Endothelial cell of umbilical vein (primary cell): ENCODE measurements at regions not wholly inside any gene's neighbourhood (a gene's known extent, or its start where the extent isn't known, plus 50 kb on each side); places are given as distances from the start of the nearest gene placed in this dataset.

Experiments
- BruUV-seq: library from RNA; stranded (reverse); fragments of 400-500 nt; replicated peaks from 2 replicates; lab custom pipeline; 2021; lab: Mats Ljungman, UMichigan
- CTCF ChIA-PET: fragments of 300-600, 350-600 bp; sonication (Branson Sonifier 250); formaldehyde crosslinking; loops from one replicate; lab custom pipeline; 2021; ENCODE audit warnings: antibody characterized with exemption, inconsistent platforms; lab: Charles Lee
- POLR2A ChIA-PET: fragments of 300-600, 350-600 bp; sonication (Branson Sonifier 250); formaldehyde crosslinking; loops from one replicate; lab custom pipeline; 2021; ENCODE audit warnings: antibody characterized with exemption, inconsistent platforms; lab: Charles Lee
- DNase-seq: peaks from one replicate; pipeline ENCODE4 v3.0.0-alpha.2; 2011; ENCODE audit warnings: low read depth, low spot score
- FAIRE-seq: peaks from 2 replicates; lab custom pipeline; 2011; peaks lifted over from hg19 to GRCh38; lab: Jason Lieb, UNC
- H2AFZ ChIP-seq: 2 replicates; pipeline ENCODE4 v1.6.0; 2012; ENCODE audit warnings: low read depth, low read length, control low read depth, inconsistent platforms
- H3K27ac ChIP-seq: 2 replicates; pipeline ENCODE4 v1.5.1; 2011; ENCODE audit warnings: low read depth, mild to moderate bottlenecking, control low read depth, low read length, moderate library complexity; ENCODE audit not compliant: insufficient read depth
- H3K27me3 ChIP-seq, 2 experiments: 2 replicates each; pipeline versions ENCODE4 v1.6.0 to v1.6.1; 2011; ENCODE audit warnings: low read length in 2 of 2, mixed read lengths in 1 of 2; ENCODE audit not compliant: control insufficient read depth in 2 of 2, insufficient read depth in 2 of 2
- H3K36me3 ChIP-seq, 2 experiments: 2 replicates in 1 of 2; 3 replicates in 1 of 2; pipeline ENCODE4 v1.5.1; 2011; ENCODE audit warnings: low read length in 2 of 2, mild to moderate bottlenecking in 1 of 2, moderate library complexity in 1 of 2; ENCODE audit not compliant: control insufficient read depth in 2 of 2, insufficient read depth in 2 of 2; ENCODE audit errors: extremely low read depth in 1 of 2
- H3K4me1 ChIP-seq: 3 replicates; pipeline ENCODE4 v1.5.1; 2011; ENCODE audit warnings: mild to moderate bottlenecking, low read length; ENCODE audit not compliant: control insufficient read depth, insufficient read depth; ENCODE audit errors: extremely low read depth
- H3K4me2 ChIP-seq: 2 replicates; pipeline ENCODE4 v1.6.1; 2011; ENCODE audit warnings: low read length, control low read depth, mixed read lengths; ENCODE audit not compliant: insufficient read depth
- H3K4me3 ChIP-seq, 3 experiments: fragments of 200-600 bp in 1 of 3; sonication (generic), shearing (Covaris generic) in 1 of 3; replicated peaks in 1 of 3; 2 replicates each; pipeline ENCODE4 v1.5.1; 2011 to 2016; ENCODE audit warnings: control low read depth in 3 of 3, low read length in 3 of 3, mild to moderate bottlenecking in 2 of 3, inconsistent platforms in 1 of 3, low read depth in 1 of 3, moderate library complexity in 1 of 3; ENCODE audit not compliant: insufficient read depth in 1 of 3
- H3K79me2 ChIP-seq: 2 replicates; pipeline ENCODE4 v1.6.0; 2012; ENCODE audit warnings: low read length, inconsistent platforms; ENCODE audit not compliant: control insufficient read depth, insufficient read depth
- H3K9ac ChIP-seq: replicated peaks from 2 replicates; pipeline ENCODE3; 2011; ENCODE audit warnings: low read length, control low read depth; ENCODE audit not compliant: insufficient read depth; ENCODE audit errors: extremely low read depth
- H3K9me1 ChIP-seq: replicated peaks from 3 replicates; pipeline ENCODE4 v1.6.0; 2011; ENCODE audit warnings: mild to moderate bottlenecking, low read length; ENCODE audit not compliant: control insufficient read depth, insufficient read depth; ENCODE audit errors: extremely low read depth
- H3K9me3 ChIP-seq: replicated peaks from 2 replicates; pipeline ENCODE4 v1.5.1; 2012; ENCODE audit warnings: low read length, inconsistent platforms; ENCODE audit not compliant: control insufficient read depth, insufficient read depth
- H4K20me1 ChIP-seq: replicated peaks from 2 replicates; pipeline ENCODE3; 2011; ENCODE audit warnings: mild to moderate bottlenecking, low read length; ENCODE audit not compliant: control insufficient read depth, insufficient read depth; ENCODE audit errors: extremely low read depth
- EZH2 ChIP-seq: IDR thresholded peaks from 2 replicates; pipeline ENCODE4 v1.6.1; 2012; ENCODE audit warnings: borderline replicate concordance, low read depth, mild to moderate bottlenecking, moderate library complexity, low read length, inconsistent platforms; ENCODE audit not compliant: severe bottlenecking
- FOS ChIP-seq: IDR thresholded peaks from 2 replicates; pipeline ENCODE4 v1.6.1; 2011; ENCODE audit warnings: mild to moderate bottlenecking, low read length, moderate library complexity, borderline replicate concordance; ENCODE audit not compliant: insufficient read depth
- GATA2 ChIP-seq: IDR thresholded peaks from 2 replicates; pipeline ENCODE4 v1.7.0; 2011; ENCODE audit warnings: low read depth, mild to moderate bottlenecking, moderate library complexity, mixed read lengths, low read length; ENCODE audit not compliant: insufficient read length, insufficient read depth
- JUN ChIP-seq: IDR thresholded peaks from 2 replicates; pipeline ENCODE4 v1.6.1; 2011; ENCODE audit warnings: borderline replicate concordance, low read depth; ENCODE audit not compliant: insufficient read length, insufficient read depth
- MAX ChIP-seq: IDR thresholded peaks from 2 replicates; pipeline ENCODE4 v1.6.1; 2011; ENCODE audit not compliant: insufficient read depth, insufficient read length
- MYC ChIP-seq: IDR thresholded peaks from one replicate; pipeline ENCODE4 v1.6.1; 2011; ENCODE audit warnings: mild to moderate bottlenecking, low read depth, low read length
- POLR2A ChIP-seq: IDR thresholded peaks from 2 replicates; pipeline ENCODE4 v1.6.1; 2012; ENCODE audit warnings: low read depth, mild to moderate bottlenecking, control low read depth, low read length
- POLR2AphosphoS5 ChIP-seq: IDR thresholded peaks from 2 replicates; pipeline ENCODE4 v1.6.1; 2012; ENCODE audit warnings: low read depth, mild to moderate bottlenecking, control low read depth, low read length, moderate library complexity; ENCODE audit not compliant: insufficient read depth
- dilution Hi-C: fragments of 300-500 bp; cut with MboI; formaldehyde crosslinking; loops from one replicate; pipeline ENCODE4 v1.15.0; 2019; ENCODE audit warnings: low sequenced_read_pairs; ENCODE audit not compliant: extremely low pct_ligation_motif_present
- intact Hi-C: fragments of 100-400 bp; cut with micrococcal nuclease; formaldehyde crosslinking; loops from one replicate; pipeline ENCODE4 v1.10.0; 2022

GRCh38 chr21:41576013-41576615, 68.2 kb upstream of the TMPRSS2 start:
- intact Hi-C loops: no loop called here
- no peak overlapping the region for H3K27ac ChIP-seq
- H3K9me3 ChIP-seq: no peaks in the 10 kb centered on the region
- POLR2A ChIA-PET: no interaction called here
- BruUV-seq: no TSS peak
- DNase-seq (no peak), FAIRE-seq (no peak)
- no peaks in the 10 kb centered on the region for H3K4me1 ChIP-seq
- no peaks in the 10 kb centered on the region for H3K79me2 ChIP-seq
- H3K4me3 ChIP-seq: no peak overlapping the region
- no peak overlapping the region for H3K9ac ChIP-seq
- H3K4me2 ChIP-seq: no peak overlapping the region
- CTCF ChIA-PET: no interaction called here
- no peak for TF ChIP-seq POLR2AphosphoS5
- TF ChIP-seq MAX: no peak
- TF ChIP-seq FOS: no peak
- TF ChIP-seq GATA2: no peak
- TF ChIP-seq JUN: no peak
- TF ChIP-seq POLR2A: no peak
- no peak for TF ChIP-seq EZH2
- no peak for TF ChIP-seq MYC
- no peaks in the 10 kb centered on the region for H4K20me1 ChIP-seq
- no peaks in the 10 kb centered on the region for H3K27me3 ChIP-seq
- dilution Hi-C loops: no loop called here
- no peaks in the 10 kb centered on the region for H3K9me1 ChIP-seq
- no peaks in the 10 kb centered on the region for H3K36me3 ChIP-seq
- no peak overlapping the region for H2AFZ ChIP-seq
